Posterior cingulate gyrus (tissue), 11 donors: ENCODE measurements at regions not wholly inside any gene's neighbourhood (a gene's known extent, or its start where the extent isn't known, plus 50 kb on each side); places are given as distances from the start of the nearest gene placed in this dataset.

Source experiments
- DNase-seq, 10 donors: peaks; one replicate each; pipeline versions ENCODE4 v3.0.0 to v3.0.0-alpha.2; 2020 to 2021; ENCODE audit warnings: mixed read lengths in 3 of 10
- intact Hi-C: fragments of 100-400 bp; cut with DNase I; formaldehyde crosslinking; loops from one replicate; pipeline ENCODE4 v1.15.1; 2023

DNA sequence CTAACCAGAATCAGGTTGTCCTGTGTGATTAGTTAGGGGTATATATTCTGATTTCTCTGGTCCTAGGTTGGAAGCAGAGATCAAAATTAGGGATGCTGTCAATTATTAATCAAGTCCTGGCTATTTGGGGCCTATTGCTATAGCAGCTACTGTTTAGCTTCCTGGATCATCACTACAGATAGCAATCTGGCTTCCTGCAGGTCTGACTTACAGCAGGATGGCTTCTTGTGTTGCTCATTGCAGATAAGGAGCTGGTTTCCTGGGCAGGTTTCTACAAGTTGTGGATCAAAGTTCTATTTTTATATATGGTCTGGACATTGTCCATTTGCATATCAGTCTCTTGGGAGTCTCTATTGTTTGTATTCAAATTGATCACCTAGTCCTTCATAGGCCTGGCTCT lies 57.7 kb upstream of the C4orf54 start:
- DNase-seq, result no peak
- intact Hi-C loops, result no loop called here

DNA sequence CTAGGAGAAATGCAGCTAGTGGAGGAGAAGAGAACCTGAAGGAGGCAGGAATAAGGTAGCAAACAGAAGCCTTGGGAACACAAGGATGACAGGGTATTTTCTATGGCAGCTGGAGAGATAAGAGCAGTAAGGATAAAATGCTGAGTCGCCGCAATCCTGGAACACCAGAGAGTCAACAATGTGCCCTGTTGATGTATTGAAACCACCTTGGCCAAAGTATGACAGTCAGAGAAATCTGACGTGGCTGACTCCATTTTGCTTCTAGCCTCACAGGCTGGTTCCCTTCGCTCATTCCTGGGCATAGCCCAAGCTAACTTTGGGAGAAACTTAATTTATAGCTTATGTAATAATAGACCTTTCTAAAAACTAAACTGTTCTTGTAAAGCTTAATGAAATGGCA lies 56.6 kb upstream of the C4orf54 start:
- intact Hi-C loops, result no loop called here
- DNase-seq, result no peak

DNA sequence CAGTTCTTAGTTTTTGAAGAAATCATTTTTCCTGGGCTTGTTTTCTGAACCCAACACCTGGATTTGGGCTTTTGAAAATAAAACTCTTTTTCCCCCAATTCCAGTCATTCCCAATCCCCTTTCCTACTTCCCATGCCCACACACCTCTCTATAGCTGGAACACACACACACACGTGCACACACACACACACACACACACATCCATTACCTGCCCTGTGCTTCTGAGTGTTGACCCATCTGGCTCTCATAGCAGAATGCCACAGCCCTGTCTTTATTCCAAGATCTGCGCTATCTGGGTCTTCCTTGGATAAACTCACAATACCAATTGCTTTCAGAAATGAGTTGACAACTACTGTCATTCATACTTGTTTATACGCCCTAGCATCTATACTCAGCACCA lies 54.9 kb upstream of the C4orf54 start:
- intact Hi-C loops, result no loop called here
- no peak for DNase-seq

DNA sequence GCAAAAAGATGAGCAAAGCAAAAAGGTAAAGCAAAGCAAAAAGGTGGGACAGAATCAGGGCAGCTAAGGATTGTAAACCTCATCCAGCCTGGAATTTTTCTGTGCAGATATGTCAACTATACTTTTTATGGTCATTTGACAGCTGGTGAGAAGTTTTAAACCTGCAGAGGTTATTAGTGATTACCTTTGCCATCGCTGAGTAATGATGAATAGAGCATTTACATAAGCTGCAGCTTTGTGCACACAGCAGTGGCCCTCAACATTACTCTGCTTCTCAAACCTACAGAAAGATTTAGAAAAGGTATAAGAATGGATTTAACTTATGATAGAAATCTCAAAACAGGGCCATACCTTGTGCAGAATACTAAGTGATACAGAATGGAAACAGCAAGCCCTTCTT lies 54.5 kb upstream of the C4orf54 start:
- DNase-seq, result no peak
- intact Hi-C loops, result no loop called here

DNA sequence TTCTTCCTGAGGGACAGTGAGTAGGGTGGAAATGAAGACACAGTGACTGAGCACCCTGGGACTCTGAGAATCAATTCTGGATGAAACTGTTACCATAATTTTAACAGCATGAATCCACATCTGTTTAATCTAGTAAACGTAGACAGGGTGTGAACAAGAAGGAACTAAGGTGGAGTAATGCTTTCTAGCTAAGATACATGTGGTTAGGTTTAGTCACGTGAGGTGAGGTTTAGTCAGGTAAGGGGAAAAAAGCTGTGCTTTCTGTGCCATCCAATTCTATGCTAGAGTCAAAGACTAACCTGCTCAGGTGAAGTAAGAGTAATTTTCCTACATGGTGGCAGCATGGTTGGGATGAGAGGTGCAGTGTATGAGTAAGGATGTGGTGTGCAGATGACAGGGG lies 54.0 kb upstream of the C4orf54 start:
- no peak for DNase-seq
- intact Hi-C loops, result no loop called here

DNA sequence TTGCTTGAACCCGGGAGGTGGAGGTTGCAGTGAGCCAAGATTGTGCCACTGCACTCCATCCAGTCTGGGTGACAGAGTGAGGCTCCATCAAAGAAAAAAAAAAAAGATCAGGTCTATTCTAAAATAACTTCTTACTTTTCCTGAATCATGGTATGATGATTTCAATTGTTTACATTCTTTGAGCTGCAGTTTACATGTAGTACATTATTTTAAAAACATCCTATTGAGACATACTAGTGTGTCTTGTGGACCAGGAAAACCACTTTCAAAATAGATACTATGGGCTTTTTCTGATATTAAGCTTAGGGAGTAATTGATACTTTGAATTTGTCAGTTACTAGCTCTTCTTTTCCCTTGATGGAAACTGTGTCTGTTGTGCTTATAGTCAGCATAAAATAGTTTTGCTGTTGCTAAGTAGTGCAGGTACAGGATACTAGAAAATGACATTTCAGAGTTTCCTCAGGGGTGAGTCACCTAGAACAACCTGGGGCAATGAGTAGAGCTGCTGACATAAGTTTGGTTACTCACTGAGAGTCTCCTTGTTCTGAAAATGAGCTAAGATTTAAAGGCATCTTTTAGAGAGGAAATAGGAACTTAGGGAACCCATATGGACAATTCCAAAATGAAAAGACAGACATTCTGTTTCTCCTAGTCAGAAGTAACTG lies 53.2 kb upstream of the C4orf54 start:
- intact Hi-C loops, result no loop called here
- DNase-seq, result no peak

DNA sequence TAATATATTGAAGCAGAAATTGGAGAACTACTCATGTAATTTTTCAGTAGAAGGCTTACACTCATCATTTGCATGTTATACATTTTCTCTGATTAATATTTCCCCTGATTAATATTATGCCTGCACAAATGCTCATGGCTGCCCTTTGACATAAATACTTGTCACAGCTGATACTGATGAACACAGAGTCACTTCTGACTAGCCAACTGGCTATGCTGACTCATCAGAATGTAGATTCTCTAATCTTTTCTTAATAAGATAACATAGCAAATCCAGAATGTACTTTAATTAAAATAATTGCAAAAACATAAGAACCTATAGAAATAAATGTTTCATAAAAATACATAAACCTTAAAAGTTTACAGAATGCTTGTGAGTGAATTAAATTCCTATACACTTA lies 52.4 kb upstream of the C4orf54 start:
- intact Hi-C loops, result no loop called here
- no peak for DNase-seq

- intact Hi-C loops, result no loop called here
- DNase-seq, result no peak
Observed at GRCh38 chr4:99708551-99708950, 50.9 kb upstream of the C4orf54 start.
